WI38 (cell line): ENCODE measurements at regions not wholly inside any gene's neighbourhood (a gene's known extent, or its start where the extent isn't known, plus 50 kb on each side); places are given as distances from the start of the nearest gene placed in this dataset.

Experiments
- H3K4me3 ChIP-seq: 2 replicates; pipeline ENCODE4 v1.5.1; 2011; ENCODE audit warnings: low read depth, mild to moderate bottlenecking, control low read depth, low read length
- TF ChIP-seq, protein P1 (sequence below): IDR thresholded peaks from 2 replicates; pipeline ENCODE4 v1.5.1; 2012; ENCODE audit warnings: low read depth, mild to moderate bottlenecking, control low read depth, low read length

DNA sequence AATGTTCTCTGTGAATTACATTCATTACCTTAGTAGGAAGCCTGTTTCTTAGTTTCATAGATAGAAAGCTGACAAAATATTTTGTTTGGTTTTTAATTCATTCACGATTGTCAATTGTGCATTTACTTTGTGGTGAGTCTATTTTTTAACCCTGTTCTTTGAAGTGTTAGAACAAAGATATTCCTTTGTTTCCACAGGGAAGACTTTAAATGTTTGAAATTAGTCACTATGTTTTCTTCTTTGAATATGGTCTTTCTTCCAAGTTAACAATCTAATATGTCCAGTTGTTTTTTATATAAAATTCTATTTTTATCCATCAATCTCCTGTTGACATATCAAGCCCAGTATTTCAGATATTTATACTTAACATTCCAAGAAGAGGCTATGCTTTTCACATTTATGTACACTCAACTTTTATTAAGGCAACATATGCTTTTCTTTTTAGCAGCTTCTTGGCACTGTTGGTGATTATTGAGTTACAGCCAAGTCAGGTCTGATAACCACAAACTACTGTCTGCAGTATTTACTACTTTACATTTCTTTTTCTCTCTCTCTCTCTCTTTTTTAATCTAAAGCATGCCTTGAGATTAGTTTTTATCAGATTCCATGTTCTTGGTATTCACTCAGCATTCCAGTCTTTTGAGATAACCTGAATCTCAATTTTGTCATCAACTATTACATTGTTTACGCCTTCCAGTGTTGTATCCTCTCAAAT lies 812.8 kb upstream of the SLC10A2 start:
- no peak overlapping the region for H3K4me3 ChIP-seq
- TF ChIP-seq, protein P1, sequence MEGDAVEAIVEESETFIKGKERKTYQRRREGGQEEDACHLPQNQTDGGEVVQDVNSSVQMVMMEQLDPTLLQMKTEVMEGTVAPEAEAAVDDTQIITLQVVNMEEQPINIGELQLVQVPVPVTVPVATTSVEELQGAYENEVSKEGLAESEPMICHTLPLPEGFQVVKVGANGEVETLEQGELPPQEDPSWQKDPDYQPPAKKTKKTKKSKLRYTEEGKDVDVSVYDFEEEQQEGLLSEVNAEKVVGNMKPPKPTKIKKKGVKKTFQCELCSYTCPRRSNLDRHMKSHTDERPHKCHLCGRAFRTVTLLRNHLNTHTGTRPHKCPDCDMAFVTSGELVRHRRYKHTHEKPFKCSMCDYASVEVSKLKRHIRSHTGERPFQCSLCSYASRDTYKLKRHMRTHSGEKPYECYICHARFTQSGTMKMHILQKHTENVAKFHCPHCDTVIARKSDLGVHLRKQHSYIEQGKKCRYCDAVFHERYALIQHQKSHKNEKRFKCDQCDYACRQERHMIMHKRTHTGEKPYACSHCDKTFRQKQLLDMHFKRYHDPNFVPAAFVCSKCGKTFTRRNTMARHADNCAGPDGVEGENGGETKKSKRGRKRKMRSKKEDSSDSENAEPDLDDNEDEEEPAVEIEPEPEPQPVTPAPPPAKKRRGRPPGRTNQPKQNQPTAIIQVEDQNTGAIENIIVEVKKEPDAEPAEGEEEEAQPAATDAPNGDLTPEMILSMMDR, result no peak

- no peak overlapping the region for H3K4me3 ChIP-seq
- TF ChIP-seq, protein P1, result no peak
Observed at GRCh38 chr13:103876571-103876970, 810.4 kb upstream of the SLC10A2 start.

- TF ChIP-seq, protein P1, result no peak
- H3K4me3 ChIP-seq, result no peak overlapping the region
Observed at GRCh38 chr13:103873725-103874124, 807.5 kb upstream of the SLC10A2 start.

DNA sequence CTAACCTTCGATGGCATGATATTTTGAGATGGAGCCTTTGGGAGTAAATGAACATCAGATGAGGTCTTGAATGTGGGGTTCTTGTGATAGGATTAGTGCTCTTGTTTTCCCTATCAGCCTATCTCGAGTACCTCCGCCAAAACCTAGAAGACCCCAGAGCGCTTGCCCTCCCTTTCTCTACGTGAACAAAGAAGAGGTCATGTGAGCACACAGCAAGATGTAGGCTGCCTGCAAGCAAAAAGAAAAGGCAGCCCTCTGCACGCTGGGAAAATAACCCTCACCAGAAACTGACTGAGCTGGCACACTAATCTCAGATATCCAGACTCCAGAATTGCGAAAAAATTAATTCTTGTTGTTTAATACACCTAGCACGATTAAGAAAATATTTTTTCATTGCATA lies 799.8 kb upstream of the SLC10A2 start:
- TF ChIP-seq, protein P1, result no peak

DNA sequence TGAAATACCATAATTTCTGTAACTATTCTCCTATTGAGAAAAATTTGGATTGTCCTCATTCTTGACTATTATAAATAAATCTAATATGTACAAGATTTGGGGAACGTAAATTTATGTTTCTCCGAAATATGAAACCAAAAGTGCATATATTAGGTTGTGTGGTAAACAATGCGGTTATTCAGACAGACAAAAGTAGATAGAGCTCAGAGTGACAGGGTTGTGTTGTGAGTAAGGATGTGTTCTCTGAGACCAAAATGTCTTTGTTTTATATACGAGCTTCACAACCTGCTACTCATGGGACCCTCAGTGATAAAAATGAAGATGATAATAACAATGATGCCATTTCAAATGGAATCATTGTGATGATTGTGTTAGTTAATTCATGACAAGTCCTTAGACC lies 796.3 kb upstream of the SLC10A2 start:
- H3K4me3 ChIP-seq, result no peak overlapping the region
- TF ChIP-seq, protein P1, result no peak

More for the DNA sequence above, 799.8 kb upstream of the SLC10A2 start:
- no peak overlapping the region for H3K4me3 ChIP-seq

DNA sequence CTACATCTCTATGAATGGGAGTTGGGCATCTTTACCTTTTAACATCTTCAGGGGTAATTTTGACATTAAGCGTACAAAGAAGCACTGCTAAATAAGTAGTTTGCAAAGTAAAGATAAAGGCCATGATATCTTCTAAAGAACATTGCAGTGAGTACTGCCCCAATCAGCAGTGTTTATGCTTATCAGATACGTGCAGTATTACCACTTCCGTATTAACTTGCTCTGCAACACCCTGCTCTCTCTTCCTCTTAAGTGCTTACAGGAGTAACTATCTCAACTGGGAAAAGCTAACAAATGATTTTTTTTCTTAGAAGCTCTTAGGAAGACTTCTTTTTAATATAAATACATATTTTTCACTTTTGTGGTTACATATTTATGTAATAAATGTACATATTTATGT lies 793.7 kb upstream of the SLC10A2 start:
- TF ChIP-seq, protein P1, result no peak
- H3K4me3 ChIP-seq, result no peak overlapping the region

DNA sequence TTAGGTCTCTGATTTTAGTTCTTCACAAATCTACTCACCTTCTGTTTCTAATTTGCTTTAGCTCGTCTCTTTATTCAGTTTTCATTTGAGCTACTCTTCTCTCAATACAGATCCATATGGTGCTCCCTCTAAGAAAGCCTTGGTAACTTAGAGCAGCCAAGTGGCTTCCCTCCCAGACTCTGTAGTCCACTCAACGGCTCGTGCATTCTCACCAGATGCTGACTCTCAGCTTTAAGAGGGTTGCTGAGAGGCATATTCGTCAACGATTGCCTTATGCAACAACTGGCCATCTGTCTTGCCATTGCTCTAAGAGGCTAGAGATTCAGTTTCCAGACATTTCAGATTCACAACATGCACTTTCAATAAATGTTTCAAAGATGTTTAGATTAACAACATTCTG lies 785.8 kb upstream of the SLC10A2 start:
- TF ChIP-seq, protein P1, result no peak
- no peak overlapping the region for H3K4me3 ChIP-seq
